HG03439 (cell line): ENCODE measurements at regions not wholly inside any gene's neighbourhood (a gene's known extent, or its start where the extent isn't known, plus 50 kb on each side); places are given as distances from the start of the nearest gene placed in this dataset.
"Not testable (repeated sequence)": the region's sequence is repeated elsewhere in the genome, so short reads cannot be mapped to it uniquely, and the experiment has no call there.

Experiments used
- ATAC-seq: cut with Tn5 transposase; IDR thresholded peaks from one replicate; pipeline ENCODE4 v1.9.1; 2021; ENCODE audit warnings: mild to moderate bottlenecking, moderate library complexity; ENCODE audit not compliant: unreplicated experiment

GRCh38 chr9:99472240-99472915 is 250.3 kb downstream of the SEC61B start:
- ATAC-seq: no peak

- ATAC-seq: no peak
Measured at GRCh38 chr9:99472916-99473245, 250.8 kb downstream of the SEC61B start.

GRCh38 chr9:99474186-99474585 is 252.1 kb downstream of the SEC61B start:
- ATAC-seq: no peak

- no peak for ATAC-seq
Measured at GRCh38 chr9:99475401-99476065, 253.5 kb downstream of the SEC61B start.

GRCh38 chr9:99478469-99479027 is 256.5 kb downstream of the SEC61B start:
- ATAC-seq: no peak

- no peak for ATAC-seq
Measured at GRCh38 chr9:99479929-99480328, 257.8 kb downstream of the SEC61B start.

GRCh38 chr9:99485459-99485858 is 263.4 kb downstream of the SEC61B start:
- no peak for ATAC-seq

GRCh38 chr9:99486684-99487083 is 264.6 kb downstream of the SEC61B start:
- ATAC-seq: no peak

GRCh38 chr9:99488131-99489059 is 266.3 kb downstream of the SEC61B start:
- no peak for ATAC-seq

- ATAC-seq: no peak
Measured at GRCh38 chr9:99489060-99489413, 267.0 kb downstream of the SEC61B start.

GRCh38 chr9:99490729-99491128 is 268.6 kb downstream of the SEC61B start:
- ATAC-seq: no peak

GRCh38 chr9:99491408-99492158 is 269.5 kb downstream of the SEC61B start:
- ATAC-seq: no peak

- no peak for ATAC-seq
Measured at GRCh38 chr9:99497641-99498040, 275.6 kb downstream of the SEC61B start.

- ATAC-seq: not testable (repeated sequence)
Measured at GRCh38 chr9:99498979-99499378, 276.9 kb downstream of the SEC61B start.

GRCh38 chr9:99505936-99506335 is 283.9 kb downstream of the SEC61B start:
- ATAC-seq: no peak

GRCh38 chr9:99506747-99507348 is 284.8 kb downstream of the SEC61B start:
- ATAC-seq: no peak

GRCh38 chr9:99509065-99509745 is 287.1 kb downstream of the SEC61B start:
- no peak for ATAC-seq

- ATAC-seq: no peak
Measured at GRCh38 chr9:99509900-99510535, 287.9 kb downstream of the SEC61B start.

GRCh38 chr9:99511723-99512122 is 289.6 kb downstream of the SEC61B start:
- no peak for ATAC-seq
